ENCODE measurements at regions not wholly inside any gene's neighbourhood (a gene's known extent, or its start where the extent isn't known, plus 50 kb on each side); places are given as distances from the start of the nearest gene placed in this dataset.

DNA sequence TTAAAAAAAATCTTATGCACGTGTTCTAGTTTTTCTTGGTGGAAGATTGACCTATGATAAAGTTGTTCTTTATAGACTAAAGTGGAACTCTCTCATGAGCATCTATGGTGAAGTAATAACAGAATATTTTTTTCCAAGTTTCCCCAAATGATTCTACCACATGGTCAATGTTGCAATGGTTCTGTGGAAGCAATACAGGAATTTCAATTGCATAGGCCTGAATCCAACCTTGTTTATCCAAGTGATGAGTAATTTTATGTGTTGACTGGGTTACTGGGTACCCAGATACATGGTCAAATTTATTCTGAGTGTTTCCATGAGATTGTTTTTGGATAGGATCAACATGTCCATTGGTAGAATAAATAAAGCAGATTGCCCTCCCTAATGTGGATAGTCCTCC is 581.5 kb downstream of the MMUT start:
- H3K9me3 ChIP-seq (ENCODE audit: control insufficient read depth, insufficient read depth, low read length), result no peaks in the 10 kb centered on the region
- DNase-seq (ENCODE audit: low read depth, low spot score), result no peak
- H3K4me3 ChIP-seq (ENCODE audit: low read depth, low read length), result no peak overlapping the region
- no peak overlapping the region for H3K27ac ChIP-seq (ENCODE audit: low read depth, low read length)
- TF ChIP-seq, protein P1, sequence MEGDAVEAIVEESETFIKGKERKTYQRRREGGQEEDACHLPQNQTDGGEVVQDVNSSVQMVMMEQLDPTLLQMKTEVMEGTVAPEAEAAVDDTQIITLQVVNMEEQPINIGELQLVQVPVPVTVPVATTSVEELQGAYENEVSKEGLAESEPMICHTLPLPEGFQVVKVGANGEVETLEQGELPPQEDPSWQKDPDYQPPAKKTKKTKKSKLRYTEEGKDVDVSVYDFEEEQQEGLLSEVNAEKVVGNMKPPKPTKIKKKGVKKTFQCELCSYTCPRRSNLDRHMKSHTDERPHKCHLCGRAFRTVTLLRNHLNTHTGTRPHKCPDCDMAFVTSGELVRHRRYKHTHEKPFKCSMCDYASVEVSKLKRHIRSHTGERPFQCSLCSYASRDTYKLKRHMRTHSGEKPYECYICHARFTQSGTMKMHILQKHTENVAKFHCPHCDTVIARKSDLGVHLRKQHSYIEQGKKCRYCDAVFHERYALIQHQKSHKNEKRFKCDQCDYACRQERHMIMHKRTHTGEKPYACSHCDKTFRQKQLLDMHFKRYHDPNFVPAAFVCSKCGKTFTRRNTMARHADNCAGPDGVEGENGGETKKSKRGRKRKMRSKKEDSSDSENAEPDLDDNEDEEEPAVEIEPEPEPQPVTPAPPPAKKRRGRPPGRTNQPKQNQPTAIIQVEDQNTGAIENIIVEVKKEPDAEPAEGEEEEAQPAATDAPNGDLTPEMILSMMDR (IDR thresholded peaks at IDR 0.05; ENCODE audit: low read depth, low read length), result no peak
- no peaks in the 10 kb centered on the region for H3K27me3 ChIP-seq (ENCODE audit: control insufficient read depth, insufficient read depth, low read length)
- ChIA-PET POLR2A (no interaction called here), CTCF (interaction anchor here (1.2 kb wide), 1 partner anchor 116 kb away, joined by 3 read pairs; no protein-coding TSS in a partner anchor)

DNA sequence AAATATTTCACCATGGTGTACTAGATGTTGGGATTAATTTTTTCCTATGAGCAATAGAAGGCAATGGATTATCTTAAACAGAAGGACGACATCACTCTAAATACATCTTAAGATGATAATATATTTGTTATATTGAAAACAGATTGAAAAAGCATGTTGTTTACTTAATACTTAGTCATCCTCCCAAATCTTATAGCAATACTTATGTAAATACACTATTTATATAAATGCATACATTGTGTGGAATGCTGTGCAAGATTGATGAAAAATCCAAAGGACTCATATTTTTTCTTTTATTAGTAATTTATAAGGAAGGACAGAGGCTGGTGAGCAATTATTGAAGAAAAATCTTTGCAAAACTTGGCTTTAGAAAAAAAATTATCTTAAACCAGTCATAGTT is 593.5 kb downstream of the MMUT start:
- no peak for DNase-seq (ENCODE audit: low read depth, low spot score)
- Histone ChIP-seq H3K9me3 (ENCODE audit: control insufficient read depth, insufficient read depth, low read length) (no peaks in the 10 kb centered on the region), H3K27me3 (ENCODE audit: control insufficient read depth, insufficient read depth, low read length) (no peaks in the 10 kb centered on the region), H3K4me3 (ENCODE audit: low read depth, low read length) (no peak overlapping the region), H3K27ac (ENCODE audit: low read depth, low read length) (no peak overlapping the region)
- CTCF ChIA-PET, result no interaction called here
- TF ChIP-seq, protein P1 (IDR thresholded peaks at IDR 0.05; ENCODE audit: low read depth, low read length), result no peak
- POLR2A ChIA-PET, result no interaction called here

DNA sequence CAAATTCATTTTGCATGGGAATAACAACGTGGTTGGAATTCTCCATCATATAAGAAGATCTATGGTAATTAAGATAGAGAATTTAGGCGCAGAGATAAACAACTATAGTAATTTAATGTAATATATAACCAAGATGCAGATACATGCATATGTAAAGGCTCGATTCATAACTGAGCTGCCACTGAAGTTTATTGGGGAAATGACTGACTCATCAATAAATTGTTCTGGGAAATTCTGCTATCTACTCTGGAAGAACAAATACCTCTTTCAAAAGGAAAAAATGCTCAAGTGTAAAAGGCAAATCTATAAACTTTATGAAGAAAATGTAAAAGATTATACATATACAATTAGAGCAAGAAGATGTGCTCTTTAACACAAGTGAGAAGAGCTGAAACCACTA is 596.4 kb downstream of the MMUT start:
- CTCF ChIA-PET, result interaction anchor here (0.9 kb wide), 1 partner anchor 8 kb away, joined by 3 read pairs; no protein-coding TSS in a partner anchor
- Histone ChIP-seq H3K27me3 (ENCODE audit: control insufficient read depth, insufficient read depth, low read length) (no peaks in the 10 kb centered on the region), H3K27ac (ENCODE audit: low read depth, low read length) (no peak overlapping the region), H3K9me3 (ENCODE audit: control insufficient read depth, insufficient read depth, low read length) (no peaks in the 10 kb centered on the region), H3K4me3 (ENCODE audit: low read depth, low read length) (no peak overlapping the region)
- POLR2A ChIA-PET, result no interaction called here
- no peak for DNase-seq (ENCODE audit: low read depth, low spot score)
- TF ChIP-seq, protein P1 (IDR thresholded peaks at IDR 0.05; ENCODE audit: low read depth, low read length), result no peak

DNA sequence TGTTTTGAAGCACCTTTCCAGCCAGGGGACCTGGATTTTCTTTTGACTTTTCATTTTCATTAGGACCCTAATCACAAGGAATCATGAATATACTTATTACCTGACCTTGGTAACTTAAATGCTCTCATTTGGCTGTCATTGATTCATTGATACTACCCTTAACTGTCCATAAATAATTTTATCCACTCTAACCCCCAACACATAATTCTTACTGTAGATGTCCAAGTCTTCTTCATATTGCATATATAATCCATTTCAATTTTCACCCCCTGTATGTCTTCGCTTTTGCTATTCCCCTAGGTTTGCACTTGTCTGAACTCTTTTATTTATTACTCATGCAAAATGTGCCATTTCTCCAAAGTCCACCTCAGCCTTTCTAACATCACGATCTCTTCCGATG is 602.9 kb downstream of the MMUT start:
- no peak for DNase-seq (ENCODE audit: low read depth, low spot score)
- no peaks in the 10 kb centered on the region for H3K9me3 ChIP-seq (ENCODE audit: control insufficient read depth, insufficient read depth, low read length)
- H3K27me3 ChIP-seq (ENCODE audit: control insufficient read depth, insufficient read depth, low read length), result no peaks in the 10 kb centered on the region
- CTCF ChIA-PET, result no interaction called here
- TF ChIP-seq, protein P1 (IDR thresholded peaks at IDR 0.05; ENCODE audit: low read depth, low read length), result no peak
- no peak overlapping the region for H3K4me3 ChIP-seq (ENCODE audit: low read depth, low read length)
- no peak overlapping the region for H3K27ac ChIP-seq (ENCODE audit: low read depth, low read length)
- POLR2A ChIA-PET, result no interaction called here

DNA sequence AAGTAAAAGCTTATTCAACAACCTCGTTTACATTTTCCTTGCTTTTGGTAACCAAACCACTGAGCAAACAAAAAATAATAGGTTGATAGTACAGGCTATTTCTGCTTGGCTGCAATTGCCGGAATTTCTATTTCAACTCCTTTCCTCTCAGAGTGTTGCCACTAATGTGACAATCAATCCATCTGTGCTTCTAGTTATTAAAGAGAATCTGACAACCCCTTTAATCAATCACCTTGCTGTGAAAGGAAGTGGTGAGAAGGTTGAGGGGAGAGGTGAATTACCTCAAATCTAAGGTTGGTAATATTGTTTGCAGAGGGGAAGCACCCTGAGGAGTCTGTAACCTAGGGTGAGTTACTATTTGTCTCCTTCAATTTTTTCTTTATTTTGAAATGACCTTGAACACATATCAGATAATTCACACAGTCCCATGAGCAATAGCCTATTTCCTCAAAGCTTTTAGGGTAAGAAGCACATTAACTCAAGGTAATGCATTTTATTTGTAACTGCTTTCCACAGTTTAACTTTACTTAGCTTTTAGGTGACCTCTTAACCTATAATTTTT is 603.4 kb downstream of the MMUT start:
- no peak for DNase-seq (ENCODE audit: low read depth, low spot score)
- ChIA-PET CTCF (no interaction called here), POLR2A (no interaction called here)
- no peak overlapping the region for H3K27ac ChIP-seq (ENCODE audit: low read depth, low read length)
- no peaks in the 10 kb centered on the region for H3K9me3 ChIP-seq (ENCODE audit: control insufficient read depth, insufficient read depth, low read length)
- TF ChIP-seq, protein P1 (IDR thresholded peaks at IDR 0.05; ENCODE audit: low read depth, low read length), result no peak
- H3K27me3 ChIP-seq (ENCODE audit: control insufficient read depth, insufficient read depth, low read length), result no peaks in the 10 kb centered on the region
- H3K4me3 ChIP-seq (ENCODE audit: low read depth, low read length), result no peak overlapping the region
